Upper lobe of left lung (tissue), 4 donors: ENCODE measurements at regions not wholly inside any gene's neighbourhood (a gene's known extent, or its start where the extent isn't known, plus 50 kb on each side); places are given as distances from the start of the nearest gene placed in this dataset.

Experiments
- CTCF ChIP-seq, 6 experiments: fragments of 450-650 bp in 4 of 6; fragments of 200-600 bp in 2 of 6; sonication (generic) in 2 of 6; IDR thresholded peaks; one replicate each; pipeline ENCODE4 v1.5.1; 2016 to 2019; ENCODE audit warnings: antibody characterized with exemption in 6 of 6
- EP300 ChIP-seq, 4 donors: sonication (generic); formaldehyde crosslinking; IDR thresholded peaks; one replicate each; pipeline ENCODE4 v1.5.1; 2017; ENCODE audit warnings: antibody characterized with exemption in 4 of 4, control low read depth in 2 of 4

- TF ChIP-seq CTCF (IDR thresholded peaks at IDR 0.05) (no peak), EP300 (IDR thresholded peaks at IDR 0.05) (no peak)
Measured at GRCh38 chr2:100741880-100742276, 78.1 kb upstream of the NPAS2 start.
